Lung (tissue), 11 donors: ENCODE measurements at regions not wholly inside any gene's neighbourhood (a gene's known extent, or its start where the extent isn't known, plus 50 kb on each side); places are given as distances from the start of the nearest gene placed in this dataset.

ENCODE experiments used
- ATAC-seq: fragments of 200-7000 bp; cut with Tn5 transposase; one replicate; pipeline ENCODE4 v1.9.1; 2020; ENCODE audit warnings: moderate number of reproducible peaks; ENCODE audit not compliant: insufficient read depth, low FRiP score
- DNase-seq, 3 donors: peaks; one replicate each; pipeline ENCODE4 v3.0.0-alpha.2; 2013 to 2017
- H3K27ac ChIP-seq, 2 donors: one replicate each; pipeline ENCODE4 v1.5.1; 2013; ENCODE audit warnings: mild to moderate bottlenecking in 2 of 2, moderate library complexity in 2 of 2, control low read depth in 1 of 2, inconsistent platforms in 1 of 2, low read depth in 1 of 2, low read length in 1 of 2
- H3K27me3 ChIP-seq, 3 donors: one replicate each; pipeline ENCODE4 v1.5.1; 2013; ENCODE audit warnings: low read length in 2 of 3; ENCODE audit not compliant: control insufficient read depth in 3 of 3, insufficient read depth in 3 of 3
- H3K36me3 ChIP-seq, 4 donors: one replicate each; pipeline ENCODE4 v1.5.1; 2013; ENCODE audit warnings: low read length in 4 of 4, mild to moderate bottlenecking in 1 of 4, moderate library complexity in 1 of 4; ENCODE audit not compliant: control insufficient read depth in 4 of 4, insufficient read depth in 4 of 4
- H3K4me1 ChIP-seq, 5 donors: one replicate each; pipeline ENCODE4 v1.5.1; 2013; ENCODE audit warnings: low read length in 5 of 5, mild to moderate bottlenecking in 2 of 5, moderate library complexity in 1 of 5; ENCODE audit not compliant: control insufficient read depth in 5 of 5, insufficient read depth in 5 of 5
- H3K4me3 ChIP-seq: one replicate; pipeline ENCODE4 v1.5.1; 2013; ENCODE audit warnings: mild to moderate bottlenecking, control low read depth, moderate library complexity
- H3K9ac ChIP-seq, 2 donors: one replicate each; pipeline ENCODE4 v1.5.1; 2013; ENCODE audit warnings: low read length in 2 of 2, control low read depth in 1 of 2; ENCODE audit not compliant: insufficient read depth in 1 of 2
- H3K9me3 ChIP-seq, 4 donors: one replicate each; pipeline ENCODE4 v1.5.1; 2013; ENCODE audit warnings: low read length in 3 of 4, mild to moderate bottlenecking in 1 of 4, moderate library complexity in 1 of 4; ENCODE audit not compliant: control insufficient read depth in 4 of 4, insufficient read depth in 3 of 4
- WGBS, 2 donors: extraction: QIAGEN DNeasy Blood & Tissue Kit; methylation state at CpG; one replicate each; pipeline ENCODE4 v1.1.7; 2013; 5-methylcytosine and 5-hydroxymethylcytosine counted together
- TF ChIP-seq, protein P1 (sequence below): IDR thresholded peaks from 2 replicates; pipeline ENCODE4 v1.5.1; 2012; ENCODE audit warnings: mild to moderate bottlenecking; ENCODE audit errors: control extremely low read depth, extremely low read depth
- donor health status: control.
- donor health status: control.
- donor health status: Bipolar disorder and iron deficiency.
- donor health status: healthy.
- donor health status: DM: yes; HTN: yes; CAD: no.

DNA sequence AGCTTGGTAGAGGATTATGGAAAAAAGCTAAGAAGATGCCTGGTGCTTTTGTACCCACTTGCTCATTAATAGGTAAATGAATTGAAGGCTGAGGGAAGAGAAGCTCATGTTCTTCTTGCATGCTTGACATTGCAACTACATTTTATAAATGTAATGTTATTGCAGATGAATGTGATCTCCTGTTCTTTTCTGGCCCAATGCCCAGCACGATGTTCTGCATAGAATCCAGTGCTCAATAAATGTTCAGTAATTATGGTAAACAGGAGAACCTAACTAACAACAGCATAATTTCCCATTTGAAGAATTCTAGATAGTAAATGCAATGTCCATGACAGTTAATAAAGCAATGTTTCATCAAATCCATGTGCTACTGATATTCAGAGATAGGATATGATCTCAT lies 638.2 kb upstream of the SOX9 start:
- Histone ChIP-seq H3K4me3 (no peak overlapping the region), H3K9ac (no peak overlapping the region), H3K27ac (no peak overlapping the region), H3K9me3 (no peaks in the 10 kb centered on the region), H3K27me3 (no peaks in the 10 kb centered on the region), H3K36me3 (no peaks in the 10 kb centered on the region), H3K4me1 (no peaks in the 10 kb centered on the region)
- ATAC-seq (no peak), DNase-seq (no peak)
- WGBS, 2 donors = 66 to 70% methylated on average over 1 of the region's 1 CpG
- TF ChIP-seq, protein P1, sequence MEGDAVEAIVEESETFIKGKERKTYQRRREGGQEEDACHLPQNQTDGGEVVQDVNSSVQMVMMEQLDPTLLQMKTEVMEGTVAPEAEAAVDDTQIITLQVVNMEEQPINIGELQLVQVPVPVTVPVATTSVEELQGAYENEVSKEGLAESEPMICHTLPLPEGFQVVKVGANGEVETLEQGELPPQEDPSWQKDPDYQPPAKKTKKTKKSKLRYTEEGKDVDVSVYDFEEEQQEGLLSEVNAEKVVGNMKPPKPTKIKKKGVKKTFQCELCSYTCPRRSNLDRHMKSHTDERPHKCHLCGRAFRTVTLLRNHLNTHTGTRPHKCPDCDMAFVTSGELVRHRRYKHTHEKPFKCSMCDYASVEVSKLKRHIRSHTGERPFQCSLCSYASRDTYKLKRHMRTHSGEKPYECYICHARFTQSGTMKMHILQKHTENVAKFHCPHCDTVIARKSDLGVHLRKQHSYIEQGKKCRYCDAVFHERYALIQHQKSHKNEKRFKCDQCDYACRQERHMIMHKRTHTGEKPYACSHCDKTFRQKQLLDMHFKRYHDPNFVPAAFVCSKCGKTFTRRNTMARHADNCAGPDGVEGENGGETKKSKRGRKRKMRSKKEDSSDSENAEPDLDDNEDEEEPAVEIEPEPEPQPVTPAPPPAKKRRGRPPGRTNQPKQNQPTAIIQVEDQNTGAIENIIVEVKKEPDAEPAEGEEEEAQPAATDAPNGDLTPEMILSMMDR = no peak

DNA sequence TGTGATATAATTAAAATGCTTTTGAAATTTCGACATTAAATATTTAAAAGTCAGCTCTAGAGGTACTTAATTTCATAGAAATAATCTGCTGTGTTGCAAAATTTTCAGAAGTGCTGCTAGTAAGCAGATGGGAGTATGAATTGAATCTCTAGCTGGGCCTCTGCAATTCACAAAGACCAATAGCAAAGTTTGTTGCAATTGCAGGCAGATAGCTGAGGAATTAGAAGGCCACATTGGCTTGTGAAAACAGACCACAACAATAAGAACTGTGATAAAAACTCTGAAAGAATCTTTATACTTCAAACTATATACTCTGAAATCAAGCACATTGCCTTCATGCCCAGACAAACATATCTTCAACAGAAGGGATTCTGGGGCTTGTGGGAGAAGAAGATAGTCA lies 636.3 kb upstream of the SOX9 start:
- Histone ChIP-seq H3K9ac (no peak overlapping the region), H3K27me3 (no peaks in the 10 kb centered on the region), H3K4me3 (no peak overlapping the region), H3K9me3 (no peaks in the 10 kb centered on the region), H3K36me3 (no peaks in the 10 kb centered on the region), H3K27ac (no peak overlapping the region), H3K4me1 (no peaks in the 10 kb centered on the region)
- ATAC-seq (no peak), DNase-seq (peak in 1 of 3 donors; percentile 15)
- WGBS, 2 donors = 57 to 76% methylated on average over 1 of the region's 1 CpG
- TF ChIP-seq, protein P1 = no peak

DNA sequence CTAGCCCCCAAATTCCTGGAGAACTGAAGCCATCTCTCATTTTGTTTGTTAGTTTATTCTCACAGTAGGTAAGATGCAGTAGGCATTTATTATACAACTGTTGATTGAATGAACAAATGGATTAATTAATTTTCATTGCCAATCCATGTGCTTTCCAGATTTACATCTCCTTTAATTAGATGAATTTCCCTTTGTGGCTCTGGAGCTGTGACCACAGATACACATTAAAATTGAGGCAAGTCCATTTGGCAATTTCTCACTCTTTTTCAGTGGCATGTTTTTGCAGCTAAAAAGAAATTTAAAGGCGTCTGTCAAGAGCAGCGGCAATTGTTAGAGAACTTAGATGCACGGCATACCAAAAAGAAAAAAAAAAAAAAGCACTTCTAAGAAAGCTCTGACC lies 635.4 kb upstream of the SOX9 start:
- Histone ChIP-seq H3K36me3 (no peaks in the 10 kb centered on the region), H3K4me1 (no peaks in the 10 kb centered on the region), H3K4me3 (no peak overlapping the region), H3K27ac (no peak overlapping the region), H3K9me3 (no peaks in the 10 kb centered on the region), H3K9ac (no peak overlapping the region), H3K27me3 (no peaks in the 10 kb centered on the region)
- no peak for DNase-seq
- TF ChIP-seq, protein P1 = no peak
- ATAC-seq = no peak
- WGBS, 2 donors = 89 to 91% methylated on average over 3 of the region's 3 CpGs

DNA sequence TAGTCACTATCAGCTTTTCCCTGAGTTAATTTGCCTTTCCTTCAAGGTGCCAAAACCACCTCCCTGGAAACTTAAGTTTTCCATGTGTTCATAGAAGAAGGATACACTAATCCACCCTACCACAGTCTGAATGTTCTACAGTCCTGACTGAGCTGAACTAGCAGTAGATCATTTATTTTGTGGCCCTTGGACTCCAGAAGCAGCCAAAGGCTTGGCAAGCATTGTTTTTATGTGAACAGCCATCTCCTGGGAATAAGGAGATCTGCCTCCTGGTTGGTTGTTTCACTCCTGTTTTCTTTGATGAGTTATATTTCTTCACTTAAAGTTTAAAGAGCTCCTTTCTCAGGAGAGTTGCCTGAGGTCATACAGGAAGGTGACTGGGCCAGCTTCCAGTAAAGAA lies 634.6 kb upstream of the SOX9 start:
- Histone ChIP-seq H3K4me1 (no peaks in the 10 kb centered on the region), H3K4me3 (no peak overlapping the region), H3K9me3 (no peaks in the 10 kb centered on the region), H3K36me3 (no peaks in the 10 kb centered on the region), H3K27me3 (no peaks in the 10 kb centered on the region), H3K27ac (no peak overlapping the region), H3K9ac (no peak overlapping the region)
- TF ChIP-seq, protein P1 = no peak
- ATAC-seq (no peak), DNase-seq (no peak)
